HepG2 (cell line): ENCODE measurements at regions not wholly inside any gene's neighbourhood (a gene's known extent, or its start where the extent isn't known, plus 50 kb on each side); places are given as distances from the start of the nearest gene placed in this dataset.

Source experiments
- ATAC-seq: fragments of 200-7000 bp; cut with Tn5 transposase; 3 replicates; pipeline ENCODE4 v1.9.1; 2020; ENCODE audit warnings: mild to moderate bottlenecking, moderate library complexity
- BruUV-seq: library from RNA; stranded (reverse); fragments of 400-500 nt; replicated peaks from 2 replicates; lab custom pipeline; 2021; lab: Mats Ljungman, UMichigan
- CTCF ChIA-PET: fragments of 300-600 bp; formaldehyde crosslinking; extraction: SDS; loops from one replicate; lab custom pipeline; 2021; ENCODE audit warnings: low total read pairs, inconsistent platforms, low intra/inter-chr PET ratio; lab: Yijun Ruan, JAX
- POLR2A ChIA-PET: fragments of 350-600 bp; sonication (Branson Sonifier 250); formaldehyde crosslinking; loops from one replicate; lab custom pipeline; 2020; ENCODE audit warnings: antibody characterized with exemption, inconsistent platforms; lab: Yijun Ruan, JAX
- DNase-seq: peaks from one replicate; pipeline ENCODE4 v3.0.0-alpha.2; 2015; ENCODE audit warnings: low spot score
- FAIRE-seq: peaks from 3 replicates; lab custom pipeline; 2011; peaks lifted over from hg19 to GRCh38; lab: Jason Lieb, UNC
- H2AFZ ChIP-seq: one replicate; pipeline ENCODE4 v1.6.1; 2011; ENCODE audit warnings: low read length, inconsistent platforms
- H3K27ac ChIP-seq: fragments of 300-600 bp; 3 replicates; pipeline ENCODE4 v1.8.0; 2011; ENCODE audit warnings: mixed run types, mild to moderate bottlenecking, mixed read lengths, low read length, inconsistent platforms; ENCODE audit not compliant: insufficient read depth; ENCODE audit errors: extremely low read length
- H3K27me3 ChIP-seq, 2 experiments: fragments of 200-600 bp in 1 of 2; 2 replicates in 1 of 2; 3 replicates in 1 of 2; pipeline versions ENCODE4 v1.6.0 to v1.8.0; 2011; ENCODE audit warnings: low read length in 2 of 2, mild to moderate bottlenecking in 2 of 2, moderate library complexity in 2 of 2, inconsistent platforms in 1 of 2; ENCODE audit not compliant: insufficient read depth in 2 of 2, control insufficient read depth in 1 of 2
- H3K36me3 ChIP-seq, 2 experiments: fragments of 200-600 bp in 1 of 2; replicated peaks in 1 of 2; 2 replicates in 1 of 2; 3 replicates in 1 of 2; pipeline versions ENCODE4 v1.5.1 to v1.8.0; 2011; ENCODE audit warnings: low read length in 2 of 2, inconsistent platforms in 1 of 2; ENCODE audit not compliant: insufficient read depth in 2 of 2, control insufficient read depth in 1 of 2
- H3K4me1 ChIP-seq: 2 replicates; pipeline ENCODE4 v1.5.1; 2012; ENCODE audit warnings: low read length, inconsistent platforms; ENCODE audit not compliant: insufficient read depth
- H3K4me2 ChIP-seq: 2 replicates; pipeline ENCODE4 v1.6.0; 2011; ENCODE audit warnings: low read depth, low read length, inconsistent platforms
- H3K4me3 ChIP-seq, 3 experiments: fragments of 200-600 bp in 1 of 3; sonication (generic), shearing (Covaris generic) in 1 of 3; replicated peaks in 1 of 3; 2 replicates each; pipeline ENCODE4 v1.5.1; 2011 to 2016; ENCODE audit warnings: low read length in 3 of 3, inconsistent platforms in 2 of 3, low read depth in 2 of 3, mild to moderate bottlenecking in 2 of 3, control low read depth in 1 of 3, mixed read lengths in 1 of 3; ENCODE audit not compliant: insufficient read depth in 1 of 3
- H3K79me2 ChIP-seq: one replicate; pipeline ENCODE4 v1.6.1; 2011; ENCODE audit warnings: low read length, inconsistent platforms; ENCODE audit not compliant: insufficient read depth
- H3K9ac ChIP-seq: 2 replicates; pipeline ENCODE4 v1.6.0; 2011; ENCODE audit warnings: mild to moderate bottlenecking, low read depth, low read length, inconsistent platforms; ENCODE audit not compliant: insufficient read depth
- H3K9me3 ChIP-seq: 2 replicates; pipeline ENCODE4 v1.5.1; 2012; ENCODE audit warnings: mild to moderate bottlenecking, low read length
- H4K20me1 ChIP-seq: 2 replicates; pipeline ENCODE4 v1.6.0; 2011; ENCODE audit warnings: inconsistent platforms, mild to moderate bottlenecking, low read length, moderate library complexity; ENCODE audit not compliant: insufficient read depth
- ZNF496 ChIP-seq: sonication (generic); formaldehyde crosslinking; IDR thresholded peaks from 2 replicates; pipeline ENCODE4 v1.8.1; 2023; ENCODE audit warnings: mild to moderate bottlenecking, moderate library complexity, missing genetic modification reagents; ENCODE audit not compliant: insufficient replicate concordance
- ZNF629 ChIP-seq: sonication (generic); formaldehyde crosslinking; conservative IDR thresholded peaks from 2 replicates; pipeline ENCODE4 v1.5.0; 2020; ENCODE audit warnings: missing genetic modification reagents
- ZSCAN21 ChIP-seq: sonication (generic); formaldehyde crosslinking; IDR thresholded peaks from 2 replicates; pipeline ENCODE4 v1.8.0; 2022; ENCODE audit warnings: mild to moderate bottlenecking, missing genetic modification reagents, moderate library complexity, borderline replicate concordance
- WGBS: methylation state at CpG from one replicate; pipeline ENCODE4 v1.1.6; 2017; ENCODE audit warnings: low lambda C conversion rate; 5-methylcytosine and 5-hydroxymethylcytosine counted together
- in situ Hi-C: cut with HindIII; loops from 2 replicates; pipeline ENCODE4 v1.10.0; 2017; ENCODE audit warnings: low pct_unique_long_range_greater_than_20kb; ENCODE audit not compliant: extremely low pct_ligation_motif_present
- intact Hi-C: fragments of 100-400 bp; cut with micrococcal nuclease; formaldehyde crosslinking; loops from one replicate; pipeline ENCODE4 v1.10.0; 2022; ENCODE audit not compliant: unreplicated experiment
- TF ChIP-seq, protein P1 (sequence below): sonication (generic); formaldehyde crosslinking; IDR thresholded peaks from 2 replicates; pipeline ENCODE4 v1.5.1; 2020; ENCODE audit warnings: missing genetic modification reagents, mild to moderate bottlenecking, borderline replicate concordance
- TF ChIP-seq, protein P2 (sequence below): sonication (generic); formaldehyde crosslinking; IDR thresholded peaks from 2 replicates; pipeline ENCODE4 v1.5.1; 2020; ENCODE audit warnings: mild to moderate bottlenecking, missing genetic modification reagents

DNA sequence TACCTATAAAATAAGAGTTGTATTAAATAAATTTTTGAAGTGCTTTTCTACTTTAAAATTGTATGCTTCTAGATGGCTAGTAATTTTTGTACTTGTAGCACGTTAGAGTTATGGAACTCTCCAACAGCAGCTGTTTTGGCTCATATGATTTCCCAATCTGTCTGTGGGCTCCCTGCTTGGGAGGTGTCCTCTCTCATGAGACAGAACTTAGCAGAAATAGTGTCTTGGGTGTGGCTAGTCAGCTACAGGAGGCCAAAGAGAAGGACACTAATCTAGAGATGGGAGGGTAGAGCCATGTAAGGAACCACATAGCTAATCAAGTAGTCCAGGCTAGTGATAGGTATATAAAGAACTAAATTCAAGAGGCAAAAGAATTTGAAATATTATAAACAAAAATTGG is 78.4 kb upstream of the DAB2 start:
- ChIA-PET CTCF (no interaction called here), POLR2A (no interaction called here)
- Histone ChIP-seq H3K9me3 (no peaks in the 10 kb centered on the region), H3K4me3 (no peak overlapping the region), H4K20me1 (no peaks in the 10 kb centered on the region), H3K27me3 (no peaks in the 10 kb centered on the region; a peak in 2 of 5 replicates), H3K4me1 (no peaks in the 10 kb centered on the region), H3K27ac (no peak overlapping the region), H3K4me2 (no peak overlapping the region), H3K9ac (no peak overlapping the region), H3K36me3 (no peaks in the 10 kb centered on the region), H3K79me2 (no peaks in the 10 kb centered on the region), H2AFZ (no peak overlapping the region)
- ATAC-seq (no peak), FAIRE-seq (no peak), DNase-seq (no peak)
- BruUV-seq = no TSS peak
- intact Hi-C loops (no loop called here), in situ Hi-C loops (no loop called here)
- 23% methylated on average over 1 of the region's 1 CpG for WGBS
- TF ChIP-seq, protein P1, sequence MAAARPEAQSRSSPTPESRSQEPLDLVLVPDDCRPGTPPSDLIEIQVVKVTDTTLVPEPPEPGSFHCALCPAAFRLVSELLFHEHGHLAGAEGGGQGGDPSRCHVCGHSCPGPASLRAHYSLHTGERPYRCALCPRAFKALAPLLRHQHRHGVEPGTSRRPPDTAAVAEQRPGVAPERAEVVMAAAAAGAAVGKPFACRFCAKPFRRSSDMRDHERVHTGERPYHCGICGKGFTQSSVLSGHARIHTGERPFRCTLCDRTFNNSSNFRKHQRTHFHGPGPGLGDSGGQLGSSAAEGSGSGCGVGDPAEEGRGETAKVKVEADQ = no peak
- TF ChIP-seq, protein P2, sequence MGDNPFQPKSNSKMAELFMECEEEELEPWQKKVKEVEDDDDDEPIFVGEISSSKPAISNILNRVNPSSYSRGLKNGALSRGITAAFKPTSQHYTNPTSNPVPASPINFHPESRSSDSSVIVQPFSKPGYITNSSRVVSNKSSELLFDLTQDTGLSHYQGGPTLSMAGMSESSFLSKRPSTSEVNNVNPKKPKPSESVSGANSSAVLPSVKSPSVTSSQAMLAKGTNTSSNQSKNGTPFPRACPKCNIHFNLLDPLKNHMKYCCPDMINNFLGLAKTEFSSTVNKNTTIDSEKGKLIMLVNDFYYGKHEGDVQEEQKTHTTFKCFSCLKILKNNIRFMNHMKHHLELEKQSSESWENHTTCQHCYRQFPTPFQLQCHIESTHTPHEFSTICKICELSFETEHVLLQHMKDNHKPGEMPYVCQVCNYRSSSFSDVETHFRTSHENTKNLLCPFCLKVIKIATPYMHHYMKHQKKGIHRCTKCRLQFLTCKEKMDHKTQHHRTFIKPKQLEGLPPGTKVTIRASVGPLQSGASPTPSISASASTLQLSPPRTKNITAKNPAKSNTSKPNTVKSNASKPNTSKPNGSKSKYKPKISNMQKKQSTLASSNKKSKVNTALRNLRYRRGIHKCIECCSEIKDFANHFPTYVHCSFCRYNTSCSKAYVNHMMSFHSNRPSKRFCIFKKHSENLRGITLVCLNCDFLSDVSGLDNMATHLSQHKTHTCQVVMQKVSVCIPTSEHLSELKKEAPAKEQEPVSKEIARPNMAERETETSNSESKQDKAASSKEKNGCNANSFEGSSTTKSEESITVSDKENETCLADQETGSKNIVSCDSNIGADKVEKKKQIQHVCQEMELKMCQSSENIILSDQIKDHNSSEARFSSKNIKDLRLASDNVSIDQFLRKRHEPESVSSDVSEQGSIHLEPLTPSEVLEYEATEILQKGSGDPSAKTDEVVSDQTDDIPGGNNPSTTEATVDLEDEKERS (CRISPR knock-in tag) = no peak
- TF ChIP-seq ZNF629 (CRISPR knock-in tag) (no peak), ZNF496 (no peak), ZSCAN21 (no peak)
